Astrocyte (in vitro differentiated cells and primary cell): ENCODE measurements at regions not wholly inside any gene's neighbourhood (a gene's known extent, or its start where the extent isn't known, plus 50 kb on each side); places are given as distances from the start of the nearest gene placed in this dataset.
"Not testable (repeated sequence)": the region's sequence is repeated elsewhere in the genome, so short reads cannot be mapped to it uniquely, and the experiment has no call there.

Experiments used
- DNase-seq: peaks from one replicate; pipeline ENCODE4 v3.0.0-alpha.2; 2010; ENCODE audit warnings: low read depth
- FAIRE-seq: peaks from 2 replicates; lab custom pipeline; 2011; peaks lifted over from hg19 to GRCh38; lab: Jason Lieb, UNC
- H2AFZ ChIP-seq: 2 replicates; pipeline ENCODE4 v1.6.0; 2012; ENCODE audit warnings: low read depth, low read length, inconsistent platforms
- H3K27ac ChIP-seq: 2 replicates; pipeline ENCODE4 v1.5.1; 2011; ENCODE audit warnings: low read depth, low read length, inconsistent platforms
- H3K27me3 ChIP-seq: 2 replicates; pipeline ENCODE4 v1.6.0; 2011; ENCODE audit warnings: low read length, inconsistent platforms; ENCODE audit not compliant: insufficient read depth
- H3K36me3 ChIP-seq: 2 replicates; pipeline ENCODE4 v1.5.1; 2011; ENCODE audit warnings: low read length, inconsistent platforms; ENCODE audit not compliant: insufficient read depth
- H3K4me1 ChIP-seq: 2 replicates; pipeline ENCODE4 v1.5.1; 2011; ENCODE audit warnings: low read length, inconsistent platforms; ENCODE audit not compliant: insufficient read depth
- H3K4me2 ChIP-seq: 2 replicates; pipeline ENCODE4 v1.6.0; 2012; ENCODE audit warnings: low read length, inconsistent platforms
- H3K4me3 ChIP-seq: 2 replicates; pipeline ENCODE4 v1.5.1; 2011; ENCODE audit warnings: low read depth, mild to moderate bottlenecking, low read length, inconsistent platforms; ENCODE audit not compliant: insufficient read depth
- H3K79me2 ChIP-seq: 2 replicates; pipeline ENCODE4 v1.6.0; 2012; ENCODE audit warnings: mild to moderate bottlenecking, low read length, inconsistent platforms; ENCODE audit not compliant: insufficient read depth
- H3K9ac ChIP-seq: 2 replicates; pipeline ENCODE4 v1.6.0; 2012; ENCODE audit warnings: mild to moderate bottlenecking, low read length, inconsistent platforms
- H3K9me3 ChIP-seq: 2 replicates; pipeline ENCODE4 v1.5.1; 2012; ENCODE audit warnings: low read depth, mild to moderate bottlenecking, low read length, inconsistent platforms; ENCODE audit not compliant: insufficient read depth
- H4K20me1 ChIP-seq: 2 replicates; pipeline ENCODE4 v1.6.0; 2012; ENCODE audit warnings: low read length, inconsistent platforms; ENCODE audit not compliant: insufficient read depth
- H3K27ac Mint-ChIP-seq: one replicate; pipeline ENCODE4 v1.8.0; 2021; ENCODE audit warnings: mild to moderate bottlenecking, mixed read lengths; ENCODE audit not compliant: unreplicated experiment
- H3K27me3 Mint-ChIP-seq: one replicate; pipeline ENCODE4 v1.8.0; 2021; ENCODE audit warnings: low read depth, mixed read lengths; ENCODE audit not compliant: unreplicated experiment
- H3K36me3 Mint-ChIP-seq: one replicate; pipeline ENCODE4 v1.8.0; 2021; ENCODE audit warnings: low read depth, mixed read lengths; ENCODE audit not compliant: unreplicated experiment
- H3K4me1 Mint-ChIP-seq: one replicate; pipeline ENCODE4 v1.8.0; 2021; ENCODE audit warnings: low read depth, mixed read lengths; ENCODE audit not compliant: unreplicated experiment
- H3K4me3 Mint-ChIP-seq: one replicate; pipeline ENCODE4 v1.8.0; 2021; ENCODE audit warnings: mild to moderate bottlenecking, moderate library complexity, mixed read lengths; ENCODE audit not compliant: unreplicated experiment
- H3K9me3 Mint-ChIP-seq: one replicate; pipeline ENCODE4 v1.8.0; 2021; ENCODE audit warnings: mild to moderate bottlenecking, mixed read lengths; ENCODE audit not compliant: unreplicated experiment
- CTCF ChIP-seq: IDR thresholded peaks from 2 replicates; pipeline ENCODE4 v1.5.1; 2011; ENCODE audit warnings: low read depth, mild to moderate bottlenecking, inconsistent platforms, low read length, moderate library complexity; ENCODE audit not compliant: insufficient read depth
- EZH2 ChIP-seq: IDR thresholded peaks from 2 replicates; pipeline ENCODE4 v1.6.1; 2012; ENCODE audit warnings: mild to moderate bottlenecking, low read length, inconsistent platforms; ENCODE audit not compliant: insufficient read depth

- no peak overlapping the region for H3K27ac Mint-ChIP-seq
- no peak overlapping the region for H3K9ac ChIP-seq
- H3K27me3 ChIP-seq, result no peaks in the 10 kb centered on the region
- no peaks in the 10 kb centered on the region for H3K79me2 ChIP-seq
- no peaks in the 10 kb centered on the region for H4K20me1 ChIP-seq
- no peak overlapping the region for H3K4me2 ChIP-seq
- no peaks in the 10 kb centered on the region for H3K9me3 Mint-ChIP-seq
- TF ChIP-seq CTCF, result no peak
- no peak for TF ChIP-seq EZH2
- no peak overlapping the region for H3K4me3 Mint-ChIP-seq
- no peak overlapping the region for H2AFZ ChIP-seq
- FAIRE-seq (no peak), DNase-seq (no peak)
- no peak overlapping the region for H3K4me3 ChIP-seq
- no peaks in the 10 kb centered on the region for H3K27me3 Mint-ChIP-seq
- H3K36me3 Mint-ChIP-seq, result no peaks in the 10 kb centered on the region
- no peaks in the 10 kb centered on the region for H3K36me3 ChIP-seq
- no peak overlapping the region for H3K27ac ChIP-seq
- no peaks in the 10 kb centered on the region for H3K4me1 ChIP-seq
- no peaks in the 10 kb centered on the region for H3K9me3 ChIP-seq
- no peaks in the 10 kb centered on the region for H3K4me1 Mint-ChIP-seq
These were observed 1498.1 kb upstream of the PCDH10 start for GRCh38 chr4:131650951-131651350.

GRCh38 chr4:131683314-131683713 is 1465.8 kb upstream of the PCDH10 start:
- not testable (repeated sequence) for FAIRE-seq, H3K4me1 Mint-ChIP-seq, H3K79me2 ChIP-seq, H3K27ac ChIP-seq, H3K9me3 Mint-ChIP-seq, H3K27me3 Mint-ChIP-seq, H4K20me1 ChIP-seq, H3K36me3 Mint-ChIP-seq, H3K27me3 ChIP-seq, DNase-seq, H3K9ac ChIP-seq, H3K4me3 Mint-ChIP-seq, H3K4me3 ChIP-seq, H3K9me3 ChIP-seq, H3K36me3 ChIP-seq, H3K27ac Mint-ChIP-seq, H2AFZ ChIP-seq, H3K4me2 ChIP-seq, H3K4me1 ChIP-seq

- no peaks in the 10 kb centered on the region for H3K4me1 ChIP-seq
- Mint-ChIP-seq H3K4me1 (no peaks in the 10 kb centered on the region), H3K27ac (no peak overlapping the region), H3K4me3 (no peak overlapping the region), H3K27me3 (no peaks in the 10 kb centered on the region), H3K36me3 (no peaks in the 10 kb centered on the region), H3K9me3 (no peaks in the 10 kb centered on the region)
- no peak overlapping the region for H2AFZ ChIP-seq
- DNase-seq, result no peak
- H3K9me3 ChIP-seq, result no peaks in the 10 kb centered on the region
- H3K27me3 ChIP-seq, result no peaks in the 10 kb centered on the region
- no peak overlapping the region for H3K27ac ChIP-seq
- no peak overlapping the region for H3K4me3 ChIP-seq
- H3K36me3 ChIP-seq, result no peaks in the 10 kb centered on the region
- no peaks in the 10 kb centered on the region for H3K79me2 ChIP-seq
- no peak overlapping the region for H3K4me2 ChIP-seq
- FAIRE-seq, result no peak
- H3K9ac ChIP-seq, result no peak overlapping the region
- H4K20me1 ChIP-seq, result no peaks in the 10 kb centered on the region
- TF ChIP-seq EZH2 (no peak), CTCF (no peak)
These were observed 1427.2 kb upstream of the PCDH10 start for GRCh38 chr4:131721883-131722282.

GRCh38 chr4:131723069-131723468 is 1426.0 kb upstream of the PCDH10 start:
- H3K9me3 Mint-ChIP-seq, H3K4me3 ChIP-seq, H3K36me3 ChIP-seq, H3K27ac ChIP-seq, H3K27me3 Mint-ChIP-seq, H3K9me3 ChIP-seq, H2AFZ ChIP-seq, H3K4me1 Mint-ChIP-seq, H3K4me3 Mint-ChIP-seq, H4K20me1 ChIP-seq, DNase-seq, H3K4me2 ChIP-seq, H3K4me1 ChIP-seq, H3K9ac ChIP-seq, H3K36me3 Mint-ChIP-seq, FAIRE-seq, H3K27ac Mint-ChIP-seq, H3K27me3 ChIP-seq, H3K79me2 ChIP-seq: not testable (repeated sequence)

- peak overlapping the region; percentile 44 for H3K4me3 ChIP-seq
- FAIRE-seq, result not testable (repeated sequence)
These were observed 1424.2 kb upstream of the PCDH10 start for GRCh38 chr4:131724847-131725246.

More at GRCh38 chr4:131724847-131725246, 1424.2 kb upstream of the PCDH10 start:
- peak overlapping the region; percentile 38 for H3K27ac ChIP-seq
- H3K36me3 ChIP-seq, H3K79me2 ChIP-seq, H3K27me3 ChIP-seq, H3K4me1 ChIP-seq, H3K4me3 Mint-ChIP-seq, H3K36me3 Mint-ChIP-seq, H4K20me1 ChIP-seq, H2AFZ ChIP-seq, H3K27ac Mint-ChIP-seq, H3K9me3 Mint-ChIP-seq, H3K9me3 ChIP-seq, H3K4me1 Mint-ChIP-seq, H3K27me3 Mint-ChIP-seq, DNase-seq: not testable (repeated sequence)
- H3K9ac ChIP-seq, result peak overlapping the region; percentile 65
- H3K4me2 ChIP-seq, result peak overlapping the region; percentile 41
